GM10266 (cell line): ENCODE measurements at regions not wholly inside any gene's neighbourhood (a gene's known extent, or its start where the extent isn't known, plus 50 kb on each side); places are given as distances from the start of the nearest gene placed in this dataset.

ENCODE experiments used
- DNase-seq: peaks from one replicate; pipeline ENCODE4 v3.0.0; 2012; ENCODE audit errors: extremely low spot score
- CTCF ChIP-seq: IDR thresholded peaks from 2 replicates; pipeline ENCODE4 v1.5.1; 2012; ENCODE audit warnings: mild to moderate bottlenecking, low read depth; ENCODE audit not compliant: control insufficient read depth, insufficient read depth; ENCODE audit errors: missing control alignments

DNA sequence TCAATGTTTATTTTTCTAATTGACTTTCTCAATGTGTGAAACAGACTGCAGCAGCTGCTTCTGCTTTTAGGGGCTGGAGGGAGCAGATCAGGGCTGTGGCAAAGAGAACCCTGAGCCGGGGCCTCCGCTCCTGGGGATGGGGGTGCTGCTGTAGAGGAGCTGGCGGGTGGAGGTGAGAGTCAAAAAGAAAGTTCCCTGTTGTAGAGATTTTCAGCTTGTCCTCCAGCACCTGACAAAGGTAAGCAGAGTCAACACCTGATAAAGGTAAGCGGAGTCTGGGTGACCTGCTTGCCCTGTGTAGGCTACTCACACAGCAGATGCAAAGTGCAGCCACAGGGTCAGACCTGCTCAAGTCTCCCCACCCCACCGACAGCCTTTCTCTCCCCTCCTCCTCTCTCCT is 252.4 kb upstream of the IRX1 start:
- DNase-seq = no peak
- TF ChIP-seq CTCF = no peak

DNA sequence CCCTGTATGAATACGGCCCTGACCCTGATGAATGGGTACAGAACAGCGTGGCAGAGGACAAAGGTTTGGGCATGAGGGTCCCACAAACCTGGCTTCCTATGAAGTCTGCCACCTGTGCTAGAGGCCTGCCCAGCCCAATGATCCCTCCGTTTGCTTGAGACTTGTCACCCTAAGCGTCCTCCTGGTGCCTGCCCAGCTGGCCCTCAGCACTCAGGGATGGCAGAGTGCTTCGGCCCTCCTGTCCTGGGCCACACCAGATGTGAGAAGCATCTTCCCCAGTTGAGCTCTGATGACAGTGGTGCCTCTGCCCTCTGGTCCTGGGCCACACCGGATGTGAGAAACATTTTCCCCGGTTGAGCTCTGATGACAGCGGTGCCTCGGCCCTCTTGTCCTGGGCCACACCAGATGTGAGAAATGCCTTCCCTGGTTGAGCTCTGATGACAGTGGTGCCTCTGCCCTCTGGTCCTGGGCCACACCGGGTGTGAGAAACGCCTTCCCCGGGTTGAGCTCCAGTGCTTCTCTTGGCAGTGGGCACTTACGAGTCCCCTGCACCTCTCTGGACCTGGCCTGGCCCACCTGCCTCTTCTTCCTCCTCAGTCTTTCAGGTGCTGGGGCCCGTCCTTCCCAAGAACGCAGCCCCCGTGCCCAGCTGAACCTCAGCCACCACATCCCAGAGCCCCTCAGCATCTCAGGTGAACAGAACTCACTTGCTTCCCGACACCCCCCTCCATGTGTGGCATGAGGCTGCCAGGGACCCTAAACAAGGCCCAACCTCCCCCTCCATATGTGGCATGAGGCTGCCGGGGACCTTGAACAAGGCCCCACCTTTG is 253.1 kb upstream of the IRX1 start:
- no peak for DNase-seq
- no peak for TF ChIP-seq CTCF

DNA sequence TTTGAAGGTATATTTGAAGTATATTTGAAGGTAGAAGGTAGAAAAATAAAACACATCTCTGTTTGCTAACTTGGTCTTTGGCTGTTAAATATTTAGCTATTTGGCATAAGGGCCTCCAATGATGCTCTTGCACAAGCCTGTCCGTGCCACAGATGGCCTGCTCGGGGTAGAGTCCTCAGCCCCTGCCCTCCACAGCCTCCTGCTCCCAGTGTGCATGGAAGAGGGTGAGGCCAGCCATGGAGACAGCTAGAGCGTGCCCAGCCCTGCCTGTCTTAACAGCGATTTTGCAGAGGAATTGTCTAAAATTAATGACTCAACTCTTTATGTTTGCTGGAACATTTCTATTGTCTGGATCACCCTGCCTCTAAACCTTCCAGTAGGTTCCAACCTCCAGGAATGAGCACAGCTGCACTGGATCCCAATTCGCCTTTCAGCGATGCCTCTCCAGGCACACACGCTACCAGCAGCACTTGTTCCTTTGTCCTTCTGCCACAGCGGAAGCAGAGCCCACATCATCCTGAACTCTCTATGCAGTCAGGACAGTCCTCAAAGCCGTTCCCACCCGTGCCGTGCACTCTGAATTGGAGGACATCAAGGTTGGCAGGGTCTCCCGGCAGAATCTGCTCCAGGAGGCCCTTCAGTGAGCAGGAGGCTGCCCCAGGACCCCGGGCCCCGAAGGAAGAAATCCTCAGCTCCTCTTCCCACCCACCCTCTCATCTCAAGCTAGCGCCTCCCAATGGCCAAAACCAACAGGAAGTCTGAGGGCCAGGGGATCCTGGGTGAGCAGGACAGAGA is 254.0 kb upstream of the IRX1 start:
- no peak for TF ChIP-seq CTCF

DNA sequence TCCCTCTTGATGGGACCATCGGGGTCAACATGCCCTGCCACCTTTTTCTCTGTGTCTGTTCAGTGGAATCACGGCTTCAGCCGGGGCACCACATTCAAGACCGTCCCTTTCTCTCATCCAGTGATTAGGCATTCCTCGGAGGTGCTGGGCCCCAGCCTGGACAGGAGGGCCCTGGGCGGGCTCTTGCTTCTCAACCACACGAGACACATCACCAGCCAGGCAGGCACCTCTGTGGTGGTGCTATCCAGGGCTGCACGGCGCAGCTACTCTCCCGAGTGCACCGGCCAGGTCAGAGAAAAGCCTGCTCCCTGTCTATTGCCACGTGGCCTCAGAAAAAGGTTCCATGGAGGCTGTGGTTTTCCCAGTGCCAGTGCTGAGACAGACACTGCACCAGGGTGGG is 255.2 kb upstream of the IRX1 start:
- DNase-seq = no peak
- no peak for TF ChIP-seq CTCF

More for the DNA sequence above, 254.0 kb upstream of the IRX1 start:
- DNase-seq = no peak

GRCh38 chr5:3339798-3340115 is 255.9 kb upstream of the IRX1 start:
- TF ChIP-seq CTCF = no peak
- no peak for DNase-seq

DNA sequence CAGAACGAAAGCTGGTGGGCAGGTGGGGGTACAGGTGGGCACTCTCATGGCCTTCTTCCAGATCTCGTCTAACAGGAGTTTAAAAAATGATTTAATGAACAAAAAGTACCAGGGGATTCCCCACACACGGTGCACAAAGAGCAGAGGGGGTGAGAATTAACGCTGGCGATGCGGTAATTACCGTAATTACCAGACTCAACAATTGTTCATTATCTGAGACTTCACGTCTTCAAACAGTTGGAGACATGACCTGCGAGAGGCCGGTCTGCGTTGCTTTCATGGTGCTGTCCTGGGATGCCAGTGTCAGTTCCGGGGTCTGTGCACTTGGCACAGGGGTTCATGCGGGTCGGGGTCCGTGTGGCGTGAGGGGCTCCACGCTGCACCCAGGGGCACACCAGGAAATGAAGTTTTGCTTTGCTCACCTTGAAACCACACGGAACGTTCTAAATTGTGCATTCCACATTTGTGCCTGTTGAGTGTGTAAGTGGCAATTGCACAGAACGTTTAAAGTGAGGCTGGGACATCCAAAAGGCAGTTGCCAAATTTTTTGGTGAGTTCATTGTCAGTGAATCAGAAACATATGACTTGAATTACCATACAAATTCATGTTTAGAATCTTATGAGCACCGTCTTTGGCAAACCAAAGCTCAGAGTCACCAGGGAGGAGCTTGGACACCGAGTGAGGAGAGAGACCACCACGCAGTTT is 256.4 kb upstream of the IRX1 start:
- TF ChIP-seq CTCF = no peak

GRCh38 chr5:3337812-3338541 is 257.7 kb upstream of the IRX1 start:
- DNase-seq = no peak
- no peak for TF ChIP-seq CTCF

More for the DNA sequence above, 256.4 kb upstream of the IRX1 start:
- no peak for DNase-seq
